ENCODE measurements at regions not wholly inside any gene's neighbourhood (a gene's known extent, or its start where the extent isn't known, plus 50 kb on each side); places are given as distances from the start of the nearest gene placed in this dataset.

GRCh38 chr2:186254759-186255158, 231.3 kb upstream of the ZC3H15 start:
- intact Hi-C loops (cut with DNase I), result no loop called here
- WGBS, 2 donors, result 72 to 73% methylated on average over 2 of the region's 2 CpGs

GRCh38 chr2:186255823-186256222, 230.2 kb upstream of the ZC3H15 start:
- intact Hi-C loops (cut with DNase I), result no loop called here
- no peak overlapping the region for H3K27ac ChIP-seq
- no peaks in the 10 kb centered on the region for H3K36me3 ChIP-seq
- H3K4me3 ChIP-seq, result no peak overlapping the region
- FAIRE-seq (no peak), ATAC-seq (no peak), DNase-seq (no peak)
- WGBS, 2 donors, result 62 to 66% methylated on average over 4 of the region's 4 CpGs
- H3K9me3 ChIP-seq, result no peaks in the 10 kb centered on the region
- peaks cover 0 to 4% (median 0%) of the 10 kb centered on the region in 3 donors for H3K4me1 ChIP-seq
- TF ChIP-seq CTCF (IDR thresholded peaks at IDR 0.05), result no peak
- H3K27me3 ChIP-seq, result no peaks in the 10 kb centered on the region

More at GRCh38 chr2:186254759-186255158, 231.3 kb upstream of the ZC3H15 start:
- Histone ChIP-seq H3K27me3 (no peaks in the 10 kb centered on the region), H3K36me3 (no peaks in the 10 kb centered on the region), H3K27ac (no peak overlapping the region), H3K4me1 (peaks cover 0 to 4% (median 0%) of the 10 kb centered on the region in 3 donors), H3K4me3 (no peak overlapping the region), H3K9me3 (no peaks in the 10 kb centered on the region)
- FAIRE-seq (no peak), ATAC-seq (peak in 3 of 4 donors; percentile 42 to 74 (median 46)), DNase-seq (no peak)
- no peak for TF ChIP-seq CTCF (IDR thresholded peaks at IDR 0.05)

GRCh38 chr2:186256540-186256939, 229.5 kb upstream of the ZC3H15 start:
- peak in 3 of 4 donors; percentile 31 to 46 (median 31) for TF ChIP-seq CTCF (IDR thresholded peaks at IDR 0.05)
- no peaks in the 10 kb centered on the region for H3K9me3 ChIP-seq
- H3K4me3 ChIP-seq, result no peak overlapping the region
- no peaks in the 10 kb centered on the region for H3K36me3 ChIP-seq
- DNase-seq, result no peak
- H3K27me3 ChIP-seq, result no peaks in the 10 kb centered on the region
- peaks cover 0 to 4% (median 0%) of the 10 kb centered on the region in 3 donors for H3K4me1 ChIP-seq
- intact Hi-C loops (cut with DNase I), result no loop called here
- peak; percentile 64 to 89 (median 82) for ATAC-seq
- no peak overlapping the region for H3K27ac ChIP-seq
- peak; percentile 63 for FAIRE-seq
- 2 to 5% methylated on average over 1 of the region's 1 CpG for WGBS, 2 donors

GRCh38 chr2:186263673-186264250, 222.3 kb upstream of the ZC3H15 start:
- no peak for FAIRE-seq
- Histone ChIP-seq H3K4me3 (no peak overlapping the region), H3K4me1 (no peaks in the 10 kb centered on the region), H3K9me3 (no peaks in the 10 kb centered on the region), H3K27ac (no peak overlapping the region), H3K27me3 (no peaks in the 10 kb centered on the region), H3K36me3 (no peaks in the 10 kb centered on the region)
- ATAC-seq, result no peak
- intact Hi-C loops (cut with DNase I), result no loop called here
- DNase-seq, result no peak
- 91 to 98% methylated on average over 3 of the region's 3 CpGs for WGBS, 2 donors
- no peak for TF ChIP-seq CTCF (IDR thresholded peaks at IDR 0.05)

- intact Hi-C loops (cut with DNase I), result no loop called here
- 94 to 96% methylated on average over 2 of the region's 2 CpGs for WGBS, 2 donors
- FAIRE-seq (no peak), DNase-seq (no peak), ATAC-seq (no peak)
- Histone ChIP-seq H3K4me1 (no peaks in the 10 kb centered on the region), H3K27me3 (no peaks in the 10 kb centered on the region), H3K36me3 (no peaks in the 10 kb centered on the region), H3K4me3 (no peak overlapping the region), H3K27ac (no peak overlapping the region), H3K9me3 (no peaks in the 10 kb centered on the region)
- no peak for TF ChIP-seq CTCF (IDR thresholded peaks at IDR 0.05)
Observed at GRCh38 chr2:186269536-186269935, 216.5 kb upstream of the ZC3H15 start.

All from pancreas (tissue), 10 donors.